ENCODE measurements at regions not wholly inside any gene's neighbourhood (a gene's known extent, or its start where the extent isn't known, plus 50 kb on each side); places are given as distances from the start of the nearest gene placed in this dataset.

DNA sequence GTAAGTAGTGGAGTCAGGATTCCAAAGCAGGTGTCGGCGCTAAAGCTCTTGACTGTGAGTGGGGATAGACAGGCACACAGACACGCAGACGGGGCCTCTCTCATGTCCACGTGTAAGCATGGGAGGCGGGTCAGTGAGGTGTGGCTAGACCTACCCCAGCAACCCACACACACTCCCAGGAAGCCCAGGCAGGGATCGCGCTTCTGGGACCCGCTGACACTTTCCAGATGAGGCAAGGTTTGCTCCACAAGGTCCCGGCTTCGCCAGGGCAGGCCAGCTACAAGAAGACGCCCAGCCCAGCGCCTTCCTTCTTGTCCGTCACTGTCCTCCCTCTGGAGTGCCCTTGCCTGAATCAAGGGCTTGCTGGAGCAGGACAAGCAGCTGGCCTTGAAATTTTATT, 213.8 kb upstream of the RPL38 start:
- no peaks in the 10 kb centered on the region for H3K27me3 ChIP-seq (replicated peaks in 1 of 4; ENCODE audit: control extremely low read depth in 1 of 4, control insufficient read depth in 3 of 4, insufficient read depth in 4 of 4, low read length in 3 of 4)
- ChIA-PET CTCF (no interaction called here), POLR2A (no interaction called here)
- no peak for ATAC-seq (ENCODE audit: low read depth)
- H3K4me3 Mint-ChIP-seq, result no peak overlapping the region
- peaks cover 2% of the 10 kb centered on the region for H3K4me1 Mint-ChIP-seq
- no peak overlapping the region for H3K4me2 ChIP-seq (replicated peaks; ENCODE audit: low read depth, low read length, poor library complexity, severe bottlenecking)
- H3K9me3 ChIP-seq (ENCODE audit: control extremely low read depth in 1 of 3, control insufficient read depth in 2 of 3, insufficient read depth in 1 of 3, low read length in 2 of 3), result no peaks in the 10 kb centered on the region
- no peaks in the 10 kb centered on the region for H4K20me1 ChIP-seq (ENCODE audit: control insufficient read depth, insufficient read depth, low read length, poor library complexity, severe bottlenecking)
- intact Hi-C loops (cut with micrococcal nuclease), result no loop called here
- H3K27me3 Mint-ChIP-seq, result peaks cover 7% of the 10 kb centered on the region
- TF ChIP-seq, protein P1, sequence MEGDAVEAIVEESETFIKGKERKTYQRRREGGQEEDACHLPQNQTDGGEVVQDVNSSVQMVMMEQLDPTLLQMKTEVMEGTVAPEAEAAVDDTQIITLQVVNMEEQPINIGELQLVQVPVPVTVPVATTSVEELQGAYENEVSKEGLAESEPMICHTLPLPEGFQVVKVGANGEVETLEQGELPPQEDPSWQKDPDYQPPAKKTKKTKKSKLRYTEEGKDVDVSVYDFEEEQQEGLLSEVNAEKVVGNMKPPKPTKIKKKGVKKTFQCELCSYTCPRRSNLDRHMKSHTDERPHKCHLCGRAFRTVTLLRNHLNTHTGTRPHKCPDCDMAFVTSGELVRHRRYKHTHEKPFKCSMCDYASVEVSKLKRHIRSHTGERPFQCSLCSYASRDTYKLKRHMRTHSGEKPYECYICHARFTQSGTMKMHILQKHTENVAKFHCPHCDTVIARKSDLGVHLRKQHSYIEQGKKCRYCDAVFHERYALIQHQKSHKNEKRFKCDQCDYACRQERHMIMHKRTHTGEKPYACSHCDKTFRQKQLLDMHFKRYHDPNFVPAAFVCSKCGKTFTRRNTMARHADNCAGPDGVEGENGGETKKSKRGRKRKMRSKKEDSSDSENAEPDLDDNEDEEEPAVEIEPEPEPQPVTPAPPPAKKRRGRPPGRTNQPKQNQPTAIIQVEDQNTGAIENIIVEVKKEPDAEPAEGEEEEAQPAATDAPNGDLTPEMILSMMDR (IDR thresholded peaks at IDR 0.05), result no peak
- no peak for TF ChIP-seq EZH2 (IDR thresholded peaks at IDR 0.05; ENCODE audit: borderline replicate concordance, insufficient read depth, low read depth, low read length, poor library complexity, severe bottlenecking)
- H3K79me2 ChIP-seq (ENCODE audit: control insufficient read depth, insufficient read depth, low read length), result no peaks in the 10 kb centered on the region
- no peak for DNase-seq
- no peak overlapping the region for H3K27ac Mint-ChIP-seq
- no peak overlapping the region for H3K27ac ChIP-seq (ENCODE audit: low read length in 2 of 2)
- no peaks in the 10 kb centered on the region for H3K9me3 Mint-ChIP-seq (ENCODE audit: insufficient read depth)
- H3K36me3 ChIP-seq (replicated peaks in 1 of 2; ENCODE audit: control extremely low read depth in 1 of 2, control insufficient read depth in 1 of 2, extremely low read depth in 1 of 2, insufficient read depth in 2 of 2, low read length in 1 of 2), result no peaks in the 10 kb centered on the region
- H3K9ac ChIP-seq (ENCODE audit: low read length), result no peak overlapping the region
- WGBS (ENCODE audit: insufficient coverage), result 94% methylated on average over 14 of the region's 14 CpGs
- H3K4me3 ChIP-seq (ENCODE audit: control extremely low read depth in 1 of 5, extremely low read depth in 1 of 5, insufficient read depth in 1 of 5, low read depth in 2 of 5, low read length in 4 of 5), result no peak overlapping the region
- H2AFZ ChIP-seq (ENCODE audit: insufficient read depth, low read depth, low read length, poor library complexity, severe bottlenecking), result no peak overlapping the region
- H3K4me1 ChIP-seq (ENCODE audit: control insufficient read depth in 2 of 2, insufficient read depth in 2 of 2, low read length in 2 of 2), result no peaks in the 10 kb centered on the region

DNA sequence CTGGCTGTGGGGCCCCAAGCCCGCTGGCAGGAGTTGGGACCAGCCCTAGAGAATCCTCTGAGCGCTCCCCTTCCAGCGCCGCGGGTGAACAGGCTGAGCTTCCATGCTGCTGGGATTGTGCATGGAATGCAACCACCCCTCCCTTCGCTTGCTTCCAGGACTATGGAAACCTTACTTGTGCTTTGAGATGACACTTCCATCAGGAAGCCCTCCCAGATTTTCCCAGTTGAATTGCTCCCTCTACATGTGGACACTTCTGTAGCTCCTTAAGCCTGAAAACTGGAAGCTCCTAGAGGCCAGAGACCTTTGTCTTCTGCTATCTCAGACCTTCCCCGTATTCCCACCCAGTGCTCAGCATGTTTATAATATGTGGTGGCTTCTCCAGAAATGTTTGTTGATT, 213.2 kb upstream of the RPL38 start:
- Histone ChIP-seq H3K4me3 (ENCODE audit: control extremely low read depth in 1 of 5, extremely low read depth in 1 of 5, insufficient read depth in 1 of 5, low read depth in 2 of 5, low read length in 4 of 5) (no peak overlapping the region), H3K9ac (ENCODE audit: low read length) (no peak overlapping the region), H3K27me3 (replicated peaks in 1 of 4; ENCODE audit: control extremely low read depth in 1 of 4, control insufficient read depth in 3 of 4, insufficient read depth in 4 of 4, low read length in 3 of 4) (no peaks in the 10 kb centered on the region), H3K36me3 (replicated peaks in 1 of 2; ENCODE audit: control extremely low read depth in 1 of 2, control insufficient read depth in 1 of 2, extremely low read depth in 1 of 2, insufficient read depth in 2 of 2, low read length in 1 of 2) (no peaks in the 10 kb centered on the region), H3K9me3 (ENCODE audit: control extremely low read depth in 1 of 3, control insufficient read depth in 2 of 3, insufficient read depth in 1 of 3, low read length in 2 of 3) (no peaks in the 10 kb centered on the region), H3K27ac (ENCODE audit: low read length in 2 of 2) (no peak overlapping the region), H4K20me1 (ENCODE audit: control insufficient read depth, insufficient read depth, low read length, poor library complexity, severe bottlenecking) (no peaks in the 10 kb centered on the region), H3K79me2 (ENCODE audit: control insufficient read depth, insufficient read depth, low read length) (no peaks in the 10 kb centered on the region), H2AFZ (ENCODE audit: insufficient read depth, low read depth, low read length, poor library complexity, severe bottlenecking) (no peak overlapping the region), H3K4me1 (ENCODE audit: control insufficient read depth in 2 of 2, insufficient read depth in 2 of 2, low read length in 2 of 2) (no peaks in the 10 kb centered on the region), H3K4me2 (replicated peaks; ENCODE audit: low read depth, low read length, poor library complexity, severe bottlenecking) (no peak overlapping the region)
- CTCF ChIA-PET, result no interaction called here
- WGBS (ENCODE audit: insufficient coverage), result 89% methylated on average over 5 of the region's 7 CpGs
- no peak overlapping the region for H3K4me3 Mint-ChIP-seq
- DNase-seq (no peak), ATAC-seq (ENCODE audit: low read depth) (no peak)
- TF ChIP-seq EZH2 (IDR thresholded peaks at IDR 0.05; ENCODE audit: borderline replicate concordance, insufficient read depth, low read depth, low read length, poor library complexity, severe bottlenecking), result no peak
- TF ChIP-seq, protein P1 (IDR thresholded peaks at IDR 0.05), result no peak
- H3K27ac Mint-ChIP-seq, result no peak overlapping the region
- intact Hi-C loops (cut with micrococcal nuclease), result no loop called here
- H3K4me1 Mint-ChIP-seq, result no peaks in the 10 kb centered on the region
- peaks cover 4% of the 10 kb centered on the region for H3K27me3 Mint-ChIP-seq
- POLR2A ChIA-PET, result no interaction called here
- no peaks in the 10 kb centered on the region for H3K9me3 Mint-ChIP-seq (ENCODE audit: insufficient read depth)

Data from B cell (primary cell).